Peyer's patch (tissue), 4 donors: ENCODE measurements at regions not wholly inside any gene's neighbourhood (a gene's known extent, or its start where the extent isn't known, plus 50 kb on each side); places are given as distances from the start of the nearest gene placed in this dataset.

Experiments used
- DNase-seq, 3 donors: peaks; one replicate each; pipeline ENCODE4 v3.0.0-alpha.2; 2017 to 2019
- H3K27ac ChIP-seq, 4 donors: fragments of 200-600 bp; sonication (generic); one replicate each; pipeline ENCODE4 v1.5.1; 2016 to 2019
- H3K27me3 ChIP-seq, 2 donors: fragments of 200-600 bp; sonication (generic); one replicate each; pipeline ENCODE4 v1.5.1; 2019
- H3K36me3 ChIP-seq, 3 donors: fragments of 200-600 bp; sonication (generic); one replicate each; pipeline ENCODE4 v1.5.1; 2016 to 2019
- H3K4me1 ChIP-seq, 4 donors: fragments of 200-600 bp; sonication (generic); one replicate each; pipeline ENCODE4 v1.5.1; 2016 to 2019
- H3K4me3 ChIP-seq, 4 donors: fragments of 200-600 bp; sonication (generic); 1 replicate in 3 of 4; 2 replicates in 1 of 4; pipeline ENCODE4 v1.5.1; 2016 to 2019; ENCODE audit warnings: mild to moderate bottlenecking in 1 of 4
- H3K9me3 ChIP-seq, 4 donors: fragments of 200-600 bp; sonication (generic); one replicate each; pipeline ENCODE4 v1.5.1; 2016 to 2019; ENCODE audit warnings: mild to moderate bottlenecking in 1 of 4
- POLR2A ChIP-seq, 2 donors: fragments of 450-650 bp; IDR thresholded peaks; one replicate each; pipeline ENCODE4 v1.5.1; 2017; ENCODE audit warnings: antibody characterized with exemption in 2 of 2, mild to moderate bottlenecking in 2 of 2, moderate library complexity in 2 of 2
- TF ChIP-seq, protein P1 (sequence below), 6 experiments: fragments of 450-650 bp in 4 of 6; fragments of 200-600 bp in 2 of 6; sonication (generic) in 1 of 6; IDR thresholded peaks; one replicate each; pipeline ENCODE4 v1.5.1; 2017 to 2019; ENCODE audit warnings: antibody characterized with exemption in 6 of 6, mild to moderate bottlenecking in 3 of 6, moderate library complexity in 1 of 6

DNA sequence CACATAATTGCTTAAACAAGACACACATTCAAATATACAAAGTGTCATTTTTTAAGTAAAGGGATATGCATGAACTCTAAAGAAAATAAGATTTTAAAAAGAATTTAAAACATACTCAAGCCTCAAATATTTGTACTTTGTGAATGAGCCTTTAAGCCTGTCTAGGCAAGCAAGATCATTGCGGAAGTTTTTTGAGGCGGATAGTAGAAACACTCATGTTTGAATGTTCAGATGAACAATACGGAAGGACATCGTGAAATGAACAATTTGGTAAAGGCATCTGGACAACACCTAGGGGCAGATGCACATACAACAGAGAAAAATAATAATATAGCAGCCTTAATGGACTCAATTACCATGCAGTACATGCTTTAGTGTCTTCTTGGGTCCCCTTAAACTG is 928.9 kb downstream of the TFAP2A start:
- no peaks in the 10 kb centered on the region for H3K9me3 ChIP-seq

DNA sequence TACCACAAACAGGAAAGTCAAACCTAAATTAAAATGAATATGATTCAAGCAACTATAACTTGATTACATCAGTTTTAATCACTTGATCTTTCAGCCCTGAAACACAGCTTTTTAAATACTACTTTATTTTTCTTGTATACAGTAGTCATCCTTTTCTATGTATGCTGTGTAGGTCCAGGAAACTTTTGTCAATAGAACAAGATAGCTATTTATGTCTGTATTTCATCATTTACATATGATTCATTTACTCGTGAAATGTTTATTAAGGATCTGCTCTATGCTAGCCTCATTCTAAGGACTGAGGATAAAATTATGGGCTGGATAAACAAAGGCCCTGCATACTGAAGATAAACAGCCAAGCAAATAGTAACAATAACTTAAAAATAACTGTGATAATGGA is 930.2 kb downstream of the TFAP2A start:
- Histone ChIP-seq H3K4me3 (no peak overlapping the region), H3K9me3 (no peaks in the 10 kb centered on the region), H3K27ac (no peak overlapping the region), H3K4me1 (no peaks in the 10 kb centered on the region), H3K36me3 (no peaks in the 10 kb centered on the region), H3K27me3 (no peaks in the 10 kb centered on the region)
- no peak for TF ChIP-seq POLR2A (IDR thresholded peaks at IDR 0.05)
- TF ChIP-seq, protein P1, sequence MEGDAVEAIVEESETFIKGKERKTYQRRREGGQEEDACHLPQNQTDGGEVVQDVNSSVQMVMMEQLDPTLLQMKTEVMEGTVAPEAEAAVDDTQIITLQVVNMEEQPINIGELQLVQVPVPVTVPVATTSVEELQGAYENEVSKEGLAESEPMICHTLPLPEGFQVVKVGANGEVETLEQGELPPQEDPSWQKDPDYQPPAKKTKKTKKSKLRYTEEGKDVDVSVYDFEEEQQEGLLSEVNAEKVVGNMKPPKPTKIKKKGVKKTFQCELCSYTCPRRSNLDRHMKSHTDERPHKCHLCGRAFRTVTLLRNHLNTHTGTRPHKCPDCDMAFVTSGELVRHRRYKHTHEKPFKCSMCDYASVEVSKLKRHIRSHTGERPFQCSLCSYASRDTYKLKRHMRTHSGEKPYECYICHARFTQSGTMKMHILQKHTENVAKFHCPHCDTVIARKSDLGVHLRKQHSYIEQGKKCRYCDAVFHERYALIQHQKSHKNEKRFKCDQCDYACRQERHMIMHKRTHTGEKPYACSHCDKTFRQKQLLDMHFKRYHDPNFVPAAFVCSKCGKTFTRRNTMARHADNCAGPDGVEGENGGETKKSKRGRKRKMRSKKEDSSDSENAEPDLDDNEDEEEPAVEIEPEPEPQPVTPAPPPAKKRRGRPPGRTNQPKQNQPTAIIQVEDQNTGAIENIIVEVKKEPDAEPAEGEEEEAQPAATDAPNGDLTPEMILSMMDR (IDR thresholded peaks at IDR 0.05), result no peak
- DNase-seq, result no peak

More for the DNA sequence above, 928.9 kb downstream of the TFAP2A start:
- no peaks in the 10 kb centered on the region for H3K36me3 ChIP-seq
- no peak overlapping the region for H3K27ac ChIP-seq
- TF ChIP-seq, protein P1 (IDR thresholded peaks at IDR 0.05), result no peak
- no peak for TF ChIP-seq POLR2A (IDR thresholded peaks at IDR 0.05)
- DNase-seq, result no peak
- no peak overlapping the region for H3K4me3 ChIP-seq
- no peaks in the 10 kb centered on the region for H3K27me3 ChIP-seq
- H3K4me1 ChIP-seq, result no peaks in the 10 kb centered on the region

DNA sequence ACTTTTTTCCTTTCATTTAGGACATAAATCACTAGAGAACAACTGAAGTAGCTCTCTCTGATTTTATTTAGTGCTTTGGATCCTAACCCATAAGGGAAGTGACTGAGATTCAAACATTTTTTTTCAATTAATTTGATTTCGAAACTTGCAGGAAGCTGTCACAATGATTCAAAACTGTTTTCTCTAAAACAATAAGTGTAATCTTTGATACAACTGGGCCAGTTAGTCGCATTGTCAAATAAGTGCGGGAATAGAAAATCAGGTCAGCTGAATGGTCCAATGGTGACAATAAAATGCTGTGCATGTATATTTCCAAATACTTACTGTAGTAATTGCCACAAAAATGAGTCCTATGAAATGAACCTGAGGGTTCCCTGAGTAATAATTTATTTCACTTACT is 930.8 kb downstream of the TFAP2A start:
- no peaks in the 10 kb centered on the region for H3K4me1 ChIP-seq
- H3K27me3 ChIP-seq, result no peaks in the 10 kb centered on the region
- H3K27ac ChIP-seq, result no peak overlapping the region
- H3K9me3 ChIP-seq, result no peaks in the 10 kb centered on the region
- TF ChIP-seq, protein P1 (IDR thresholded peaks at IDR 0.05), result no peak
- TF ChIP-seq POLR2A (IDR thresholded peaks at IDR 0.05), result no peak
- no peak for DNase-seq
- H3K4me3 ChIP-seq, result no peak overlapping the region
- no peaks in the 10 kb centered on the region for H3K36me3 ChIP-seq

DNA sequence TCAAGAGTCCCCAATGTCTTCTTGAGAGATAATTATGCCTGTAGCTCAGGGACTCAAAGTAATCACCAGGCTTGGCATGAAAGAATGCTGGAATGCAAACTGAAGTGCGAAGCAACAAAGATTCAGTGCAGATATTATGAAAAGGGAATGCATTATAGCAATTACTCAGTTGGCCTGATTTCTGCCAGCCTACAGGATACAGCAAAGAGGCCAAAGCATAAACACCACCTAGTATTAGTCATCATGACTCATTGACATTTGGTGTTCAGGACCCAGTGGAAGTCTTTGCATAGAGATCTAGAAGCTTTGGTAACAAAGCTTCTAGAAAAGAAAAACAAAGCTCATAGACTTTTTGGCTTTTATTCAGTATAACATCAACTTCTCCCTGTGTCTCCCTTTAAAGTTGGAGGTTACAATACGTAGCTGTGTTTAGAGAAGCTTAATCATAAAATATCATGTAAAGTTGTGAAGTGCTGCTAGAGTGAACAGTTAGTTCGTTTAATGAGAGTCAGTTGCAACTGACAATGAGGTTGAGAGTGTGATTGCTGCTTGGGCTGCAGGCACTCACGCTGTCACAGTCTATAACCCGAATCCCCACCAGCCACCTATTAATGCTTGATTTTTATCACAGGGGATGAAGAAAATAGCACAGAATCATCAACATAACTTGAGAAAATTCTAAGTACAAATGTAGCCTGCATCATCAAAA is 932.7 kb downstream of the TFAP2A start:
- no peaks in the 10 kb centered on the region for H3K9me3 ChIP-seq
- DNase-seq, result no peak
- no peak overlapping the region for H3K27ac ChIP-seq
- no peaks in the 10 kb centered on the region for H3K36me3 ChIP-seq
- no peak overlapping the region for H3K4me3 ChIP-seq
- TF ChIP-seq, protein P1 (IDR thresholded peaks at IDR 0.05), result no peak
- TF ChIP-seq POLR2A (IDR thresholded peaks at IDR 0.05), result no peak
- no peaks in the 10 kb centered on the region for H3K27me3 ChIP-seq
- no peaks in the 10 kb centered on the region for H3K4me1 ChIP-seq

DNA sequence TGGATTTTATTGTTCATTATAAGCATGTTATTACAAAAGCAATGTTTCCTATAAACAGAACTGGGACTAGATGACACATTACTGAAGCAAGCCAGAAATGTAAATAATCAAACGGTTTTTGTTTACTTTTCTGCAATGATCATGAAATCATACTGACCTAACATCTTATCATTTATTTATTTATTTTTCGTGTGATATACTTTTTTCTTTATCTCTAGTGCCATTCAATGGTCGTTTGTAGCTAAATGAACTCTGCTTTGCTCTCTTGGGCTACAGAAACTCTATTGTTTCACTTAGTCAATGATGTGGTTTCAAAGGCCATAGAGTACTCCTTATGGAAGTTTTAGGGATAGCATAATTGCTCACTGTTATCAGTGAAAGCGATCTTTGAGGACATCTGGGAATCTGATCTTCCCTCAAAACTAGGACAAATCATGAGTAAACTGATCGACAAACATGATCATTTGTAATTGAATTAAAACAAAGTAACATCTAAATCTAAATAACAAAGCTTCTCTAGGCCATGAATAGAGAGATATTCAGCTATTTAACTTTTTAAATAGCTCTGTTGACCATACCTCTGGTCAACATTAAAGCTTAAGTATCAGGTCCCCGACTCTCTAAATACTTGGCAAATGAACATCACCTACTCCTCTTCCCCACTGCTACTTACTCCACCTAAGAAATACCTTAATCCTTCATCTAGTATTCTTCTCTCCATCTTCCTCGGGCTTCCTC is 933.4 kb downstream of the TFAP2A start:
- DNase-seq, result no peak
- Histone ChIP-seq H3K27me3 (no peaks in the 10 kb centered on the region), H3K36me3 (no peaks in the 10 kb centered on the region), H3K9me3 (no peaks in the 10 kb centered on the region), H3K4me1 (no peaks in the 10 kb centered on the region), H3K27ac (no peak overlapping the region), H3K4me3 (no peak overlapping the region)
- TF ChIP-seq POLR2A (IDR thresholded peaks at IDR 0.05), result no peak
- TF ChIP-seq, protein P1 (IDR thresholded peaks at IDR 0.05), result no peak
